ENCODE measurements at regions not wholly inside any gene's neighbourhood (a gene's known extent, or its start where the extent isn't known, plus 50 kb on each side); places are given as distances from the start of the nearest gene placed in this dataset.
A peak's percentile ranks its signal among the peaks of the same experiment; 100 is the strongest.

DNA sequence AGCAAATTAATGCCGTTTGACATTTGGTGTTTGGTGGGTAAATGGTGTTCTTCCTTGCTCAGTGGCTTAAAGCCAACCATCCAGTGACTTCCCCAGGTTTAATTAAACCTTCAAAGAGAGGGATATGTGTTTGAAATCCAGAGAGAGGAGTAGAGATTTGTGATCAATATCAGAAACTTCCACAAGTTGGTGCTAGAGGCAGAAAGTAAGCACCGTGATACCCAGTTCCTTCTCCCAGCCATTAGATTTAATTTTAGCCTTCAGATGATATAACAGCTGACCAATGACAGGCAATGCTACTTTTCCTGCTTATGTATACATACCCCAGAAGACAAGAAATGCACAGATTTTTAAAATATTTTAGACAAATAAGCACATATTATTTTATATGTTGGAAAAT lies 398.5 kb downstream of the CDH2 start:
- H3K4me3 ChIP-seq (ENCODE audit: control insufficient read depth, low read depth, low read length): no peak overlapping the region
- DNase-seq (ENCODE audit: low read depth): no peak
- TF ChIP-seq, protein P1, sequence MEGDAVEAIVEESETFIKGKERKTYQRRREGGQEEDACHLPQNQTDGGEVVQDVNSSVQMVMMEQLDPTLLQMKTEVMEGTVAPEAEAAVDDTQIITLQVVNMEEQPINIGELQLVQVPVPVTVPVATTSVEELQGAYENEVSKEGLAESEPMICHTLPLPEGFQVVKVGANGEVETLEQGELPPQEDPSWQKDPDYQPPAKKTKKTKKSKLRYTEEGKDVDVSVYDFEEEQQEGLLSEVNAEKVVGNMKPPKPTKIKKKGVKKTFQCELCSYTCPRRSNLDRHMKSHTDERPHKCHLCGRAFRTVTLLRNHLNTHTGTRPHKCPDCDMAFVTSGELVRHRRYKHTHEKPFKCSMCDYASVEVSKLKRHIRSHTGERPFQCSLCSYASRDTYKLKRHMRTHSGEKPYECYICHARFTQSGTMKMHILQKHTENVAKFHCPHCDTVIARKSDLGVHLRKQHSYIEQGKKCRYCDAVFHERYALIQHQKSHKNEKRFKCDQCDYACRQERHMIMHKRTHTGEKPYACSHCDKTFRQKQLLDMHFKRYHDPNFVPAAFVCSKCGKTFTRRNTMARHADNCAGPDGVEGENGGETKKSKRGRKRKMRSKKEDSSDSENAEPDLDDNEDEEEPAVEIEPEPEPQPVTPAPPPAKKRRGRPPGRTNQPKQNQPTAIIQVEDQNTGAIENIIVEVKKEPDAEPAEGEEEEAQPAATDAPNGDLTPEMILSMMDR (IDR thresholded peaks at IDR 0.05; ENCODE audit: control insufficient read depth, insufficient read depth, low read depth, low read length, missing control alignments): peak; percentile 73

GRCh38 chr18:27772081-27772480 lies 404.8 kb downstream of the CDH2 start:
- no peak for DNase-seq (ENCODE audit: low read depth)
- TF ChIP-seq, protein P1 (IDR thresholded peaks at IDR 0.05; ENCODE audit: control insufficient read depth, insufficient read depth, low read depth, low read length, missing control alignments): no peak
- no peak overlapping the region for H3K4me3 ChIP-seq (ENCODE audit: control insufficient read depth, low read depth, low read length)

DNA sequence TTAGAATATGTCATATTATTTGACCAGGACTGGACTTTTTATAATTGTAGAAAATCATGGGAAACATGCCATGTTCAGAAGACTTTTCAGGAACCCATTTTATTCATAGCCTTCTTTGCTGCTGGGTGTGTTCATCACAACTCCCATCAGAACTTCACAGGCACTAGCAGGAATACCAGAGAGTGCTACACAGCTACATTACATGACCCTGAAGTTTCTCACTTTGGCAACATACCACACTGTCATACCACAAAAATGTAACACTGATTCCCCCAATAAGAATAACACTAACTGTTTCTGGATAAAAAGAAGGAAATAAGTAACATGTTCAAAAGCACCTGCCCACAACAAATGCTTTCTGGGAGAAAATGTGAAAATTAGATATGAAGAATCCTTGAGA lies 405.4 kb downstream of the CDH2 start:
- no peak for DNase-seq (ENCODE audit: low read depth)
- no peak overlapping the region for H3K4me3 ChIP-seq (ENCODE audit: control insufficient read depth, low read depth, low read length)
- TF ChIP-seq, protein P1 (IDR thresholded peaks at IDR 0.05; ENCODE audit: control insufficient read depth, insufficient read depth, low read depth, low read length, missing control alignments): no peak

DNA sequence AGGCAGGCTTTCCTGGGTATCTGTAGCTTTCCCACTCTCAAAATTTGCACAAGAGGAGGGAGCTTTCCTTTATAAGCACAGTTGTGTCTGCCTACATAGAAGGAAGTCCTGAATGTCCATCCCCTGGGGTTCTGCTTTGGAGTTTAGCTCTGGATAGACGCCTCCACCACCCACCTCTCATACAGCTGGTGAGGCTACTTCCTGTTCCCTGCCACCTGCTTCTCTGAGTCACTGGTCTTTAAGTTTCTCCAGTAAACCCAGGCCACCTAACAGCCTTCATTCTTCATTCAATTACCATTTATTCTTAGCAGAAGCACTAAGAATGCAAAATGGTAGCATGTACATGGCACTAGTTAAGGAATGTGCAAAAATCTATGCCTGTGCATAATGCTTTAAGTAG lies 407.8 kb downstream of the CDH2 start:
- TF ChIP-seq, protein P1 (IDR thresholded peaks at IDR 0.05; ENCODE audit: control insufficient read depth, insufficient read depth, low read depth, low read length, missing control alignments): no peak
- DNase-seq (ENCODE audit: low read depth): no peak

DNA sequence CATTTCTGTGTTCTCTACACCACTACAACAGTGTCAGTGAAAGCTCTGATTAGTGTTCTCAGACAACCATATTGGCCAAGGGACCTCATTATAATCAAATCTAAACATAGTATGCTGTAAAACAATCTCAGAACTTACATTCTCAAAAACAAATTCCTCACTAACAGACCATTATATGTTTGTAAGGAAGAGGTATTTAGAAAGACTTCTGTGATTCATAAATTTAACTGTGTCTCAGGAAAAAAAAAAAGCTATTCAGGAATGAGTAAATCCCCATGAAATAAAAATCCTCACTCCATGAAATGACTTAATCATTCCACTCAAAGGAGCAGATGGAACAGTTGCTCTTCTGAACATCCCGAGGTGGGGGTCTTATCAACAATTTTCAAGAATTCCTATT lies 413.0 kb downstream of the CDH2 start:
- TF ChIP-seq, protein P1 (IDR thresholded peaks at IDR 0.05; ENCODE audit: control insufficient read depth, insufficient read depth, low read depth, low read length, missing control alignments): no peak
- DNase-seq (ENCODE audit: low read depth): no peak
- no peak overlapping the region for H3K4me3 ChIP-seq (ENCODE audit: control insufficient read depth, low read depth, low read length)

More for the DNA sequence above, 407.8 kb downstream of the CDH2 start:
- H3K4me3 ChIP-seq (ENCODE audit: control insufficient read depth, low read depth, low read length): no peak overlapping the region

DNA sequence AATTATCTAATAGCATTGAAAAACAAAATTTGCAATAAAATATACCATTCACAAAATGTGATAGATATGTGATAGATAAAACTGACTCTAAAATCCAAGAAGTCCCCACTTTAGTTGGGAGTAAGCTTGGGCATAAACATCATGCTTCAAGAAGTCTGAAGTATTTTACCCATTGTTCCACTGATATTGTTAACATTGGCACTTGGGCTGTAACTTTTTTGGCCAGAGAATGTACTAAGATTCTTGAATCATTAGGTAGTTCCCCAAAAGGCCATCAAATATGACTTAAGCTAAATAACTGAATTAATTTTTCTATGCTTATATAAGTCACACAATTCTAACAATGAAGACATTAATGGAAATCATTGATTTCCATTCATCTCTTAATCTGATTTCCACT lies 413.6 kb downstream of the CDH2 start:
- DNase-seq (ENCODE audit: low read depth): no peak
- no peak overlapping the region for H3K4me3 ChIP-seq (ENCODE audit: control insufficient read depth, low read depth, low read length)
- TF ChIP-seq, protein P1 (IDR thresholded peaks at IDR 0.05; ENCODE audit: control insufficient read depth, insufficient read depth, low read depth, low read length, missing control alignments): no peak

- no peak for DNase-seq (ENCODE audit: low read depth)
- no peak overlapping the region for H3K4me3 ChIP-seq (ENCODE audit: control insufficient read depth, low read depth, low read length)
- TF ChIP-seq, protein P1 (IDR thresholded peaks at IDR 0.05; ENCODE audit: control insufficient read depth, insufficient read depth, low read depth, low read length, missing control alignments): no peak
Observed at GRCh38 chr18:27762054-27762453, 414.9 kb downstream of the CDH2 start.
